ENCODE measurements at regions not wholly inside any gene's neighbourhood (a gene's known extent, or its start where the extent isn't known, plus 50 kb on each side); places are given as distances from the start of the nearest gene placed in this dataset.

- no peak for TF ChIP-seq POLR2A (IDR thresholded peaks at IDR 0.05)
- no peak for TF ChIP-seq CTCF (IDR thresholded peaks at IDR 0.05)
- peaks cover 20% of the 10 kb centered on the region for H3K27me3 ChIP-seq
- no peaks in the 10 kb centered on the region for H3K4me1 ChIP-seq (replicated peaks in 1 of 2)
- H3K27ac ChIP-seq, result no peak overlapping the region
- 78 to 95% (median 86%) methylated on average over 11 of the region's 11 CpGs for WGBS, 4 donors
- H3K36me3 ChIP-seq (replicated peaks in 1 of 2), result no peaks in the 10 kb centered on the region
- no peaks in the 10 kb centered on the region for H3K9me3 ChIP-seq (replicated peaks in 1 of 3)
- intact Hi-C loops (cut with DNase I), result no loop called here
- DNase-seq, result peak in 1 of 7 donors; percentile 2
- no peak overlapping the region for H3K4me3 ChIP-seq
These were observed 525.6 kb downstream of the BRD1 start for GRCh38 chr22:49302150-49302460.

- no peaks in the 10 kb centered on the region for H3K4me1 ChIP-seq (replicated peaks in 1 of 2)
- H3K27me3 ChIP-seq, result peaks cover 15% of the 10 kb centered on the region
- H3K27ac ChIP-seq, result no peak overlapping the region
- H3K36me3 ChIP-seq (replicated peaks in 1 of 2), result no peaks in the 10 kb centered on the region
- TF ChIP-seq POLR2A (IDR thresholded peaks at IDR 0.05) (no peak), CTCF (IDR thresholded peaks at IDR 0.05) (no peak)
- intact Hi-C loops (cut with DNase I), result no loop called here
- H3K9me3 ChIP-seq (replicated peaks in 1 of 3), result no peaks in the 10 kb centered on the region
- H3K4me3 ChIP-seq, result no peak overlapping the region
- peak in 4 of 7 donors; percentile 7 to 23 (median 10) for DNase-seq
- WGBS, 4 donors, result 72 to 84% (median 81%) methylated on average over 19 to 37 of the region's 37 CpGs
These were observed 526.1 kb downstream of the BRD1 start for GRCh38 chr22:49301398-49302149.

GRCh38 chr22:49300951-49301397 is 526.7 kb downstream of the BRD1 start:
- no peaks in the 10 kb centered on the region for H3K36me3 ChIP-seq (replicated peaks in 1 of 2)
- no peaks in the 10 kb centered on the region for H3K9me3 ChIP-seq (replicated peaks in 1 of 3)
- DNase-seq, result peak in 4 of 7 donors; percentile 2 to 11 (median 2)
- 65 to 81% (median 76%) methylated on average over 9 to 15 of the region's 15 CpGs for WGBS, 4 donors
- H3K27me3 ChIP-seq, result peaks cover 14% of the 10 kb centered on the region
- TF ChIP-seq CTCF (IDR thresholded peaks at IDR 0.05) (no peak), POLR2A (IDR thresholded peaks at IDR 0.05) (no peak)
- H3K4me1 ChIP-seq (replicated peaks in 1 of 2), result no peaks in the 10 kb centered on the region
- H3K27ac ChIP-seq, result no peak overlapping the region
- intact Hi-C loops (cut with DNase I), result no loop called here
- H3K4me3 ChIP-seq, result no peak overlapping the region

DNA sequence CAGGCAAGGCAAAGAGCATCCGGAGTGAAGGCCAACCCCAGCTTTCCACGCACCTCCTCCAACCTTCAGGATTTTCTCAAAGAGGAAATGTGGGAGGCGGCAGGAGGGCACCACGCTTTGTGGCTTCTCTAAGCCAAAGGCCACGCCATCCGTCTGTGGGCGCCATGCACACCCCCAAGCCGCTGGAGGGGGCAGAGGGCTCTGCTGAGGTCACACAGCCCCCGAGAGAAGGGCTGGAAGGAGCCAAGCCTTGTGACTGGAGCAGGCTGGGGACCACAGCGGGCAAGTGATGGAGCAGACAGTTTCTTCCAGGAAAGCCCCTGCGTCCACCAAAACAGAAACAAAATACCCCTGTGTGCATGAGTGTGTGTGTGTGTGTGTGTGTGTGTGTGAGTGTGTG is 527.4 kb downstream of the BRD1 start:
- DNase-seq, result peak in 2 of 7 donors; percentile 7 to 18
- 75 to 86% (median 75%) methylated on average over 11 of the region's 11 CpGs for WGBS, 4 donors
- H3K9me3 ChIP-seq (replicated peaks in 1 of 3), result no peaks in the 10 kb centered on the region
- H3K27me3 ChIP-seq, result peaks cover 7% of the 10 kb centered on the region
- no peak overlapping the region for H3K27ac ChIP-seq
- no peaks in the 10 kb centered on the region for H3K36me3 ChIP-seq (replicated peaks in 1 of 2)
- no peak for TF ChIP-seq POLR2A (IDR thresholded peaks at IDR 0.05)
- no peak for TF ChIP-seq CTCF (IDR thresholded peaks at IDR 0.05)
- no peaks in the 10 kb centered on the region for H3K4me1 ChIP-seq (replicated peaks in 1 of 2)
- no peak overlapping the region for H3K4me3 ChIP-seq
- intact Hi-C loops (cut with DNase I), result no loop called here

All from adrenal gland (tissue), 9 donors.